ENCODE measurements at regions not wholly inside any gene's neighbourhood (a gene's known extent, or its start where the extent isn't known, plus 50 kb on each side); places are given as distances from the start of the nearest gene placed in this dataset.
"Not testable (repeated sequence)": the region's sequence is repeated elsewhere in the genome, so short reads cannot be mapped to it uniquely, and the experiment has no call there.

GRCh38 chr13:107928762-107929161, 286.6 kb downstream of the LIG4 start:
- DNase-seq (ENCODE audit: insufficient read length, low spot score) (no peak), FAIRE-seq (no peak)

GRCh38 chr13:107927557-107927956, 287.8 kb downstream of the LIG4 start:
- DNase-seq (ENCODE audit: insufficient read length, low spot score) = no peak
- no peak for FAIRE-seq

- DNase-seq (ENCODE audit: insufficient read length, low spot score); FAIRE-seq: not testable (repeated sequence)
Observed at GRCh38 chr13:107926515-107926914, 288.8 kb downstream of the LIG4 start.

GRCh38 chr13:107916902-107917301, 298.4 kb downstream of the LIG4 start:
- DNase-seq (ENCODE audit: insufficient read length, low spot score); FAIRE-seq: not testable (repeated sequence)

GRCh38 chr13:107912745-107913144, 302.6 kb downstream of the LIG4 start:
- FAIRE-seq (no peak), DNase-seq (ENCODE audit: insufficient read length, low spot score) (no peak)

DNA sequence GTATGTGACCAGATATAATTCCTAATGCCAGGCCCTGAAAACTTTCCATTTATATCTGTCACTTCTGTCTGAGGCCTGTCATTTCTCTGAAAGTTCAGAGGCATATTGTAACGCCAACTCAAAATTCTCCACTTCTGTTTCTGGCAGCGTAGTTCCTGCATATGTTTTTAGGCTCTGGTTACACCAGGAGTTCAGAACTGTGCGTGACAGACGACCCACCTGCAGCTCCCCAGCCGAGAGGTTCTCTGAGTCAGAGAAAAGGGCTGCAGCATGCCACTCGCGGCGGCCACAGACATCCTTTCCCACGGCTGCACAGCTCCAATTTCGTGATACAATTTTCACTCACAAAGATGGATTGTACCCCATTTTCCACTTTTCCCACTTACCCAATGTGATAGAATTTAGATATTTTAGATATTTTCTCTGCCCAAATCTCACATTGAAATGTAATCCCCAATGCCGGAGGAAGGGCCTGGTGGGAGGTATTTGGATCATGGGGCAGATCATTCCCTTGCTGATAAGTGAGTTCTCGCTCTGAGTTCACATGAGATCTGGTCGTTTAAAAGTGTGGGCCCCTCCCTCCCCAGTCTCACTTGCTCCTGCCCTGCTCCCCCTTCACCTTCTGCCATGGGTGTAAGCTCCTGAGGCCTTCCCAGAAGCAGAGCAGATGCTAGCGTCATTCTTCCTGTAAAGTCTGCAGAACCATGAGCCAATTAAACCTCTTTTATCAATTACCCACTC, 308.1 kb downstream of the LIG4 start:
- no peak for DNase-seq (ENCODE audit: insufficient read length, low spot score)
- no peak for FAIRE-seq

GRCh38 chr13:107906131-107906530, 309.2 kb downstream of the LIG4 start:
- DNase-seq (ENCODE audit: insufficient read length, low spot score) (no peak), FAIRE-seq (no peak)

GRCh38 chr13:107901996-107902562, 313.3 kb downstream of the LIG4 start:
- DNase-seq (ENCODE audit: insufficient read length, low spot score) = no peak
- FAIRE-seq = no peak

GRCh38 chr13:107901230-107901629, 314.1 kb downstream of the LIG4 start:
- no peak for DNase-seq (ENCODE audit: insufficient read length, low spot score)
- FAIRE-seq = no peak

GRCh38 chr13:107900775-107901174, 314.6 kb downstream of the LIG4 start:
- FAIRE-seq (no peak), DNase-seq (ENCODE audit: insufficient read length, low spot score) (no peak)

GRCh38 chr13:107886118-107886517, 329.2 kb downstream of the LIG4 start:
- no peak for FAIRE-seq
- no peak for DNase-seq (ENCODE audit: insufficient read length, low spot score)

- DNase-seq (ENCODE audit: insufficient read length, low spot score) (no peak), FAIRE-seq (no peak)
Observed at GRCh38 chr13:107884564-107884963, 330.8 kb downstream of the LIG4 start.

GRCh38 chr13:107883561-107884175, 331.7 kb downstream of the LIG4 start:
- DNase-seq (ENCODE audit: insufficient read length, low spot score) (no peak), FAIRE-seq (no peak)

GRCh38 chr13:107882708-107883560, 332.4 kb downstream of the LIG4 start:
- FAIRE-seq = no peak
- DNase-seq (ENCODE audit: insufficient read length, low spot score) = no peak

GRCh38 chr13:107881362-107881761, 334.0 kb downstream of the LIG4 start:
- no peak for DNase-seq (ENCODE audit: insufficient read length, low spot score)
- no peak for FAIRE-seq

GRCh38 chr13:107874456-107874855, 340.9 kb downstream of the LIG4 start:
- no peak for FAIRE-seq

GRCh38 chr13:107873926-107874325, 341.4 kb downstream of the LIG4 start:
- no peak for FAIRE-seq
- no peak for DNase-seq (ENCODE audit: insufficient read length, low spot score)

More at GRCh38 chr13:107874456-107874855, 340.9 kb downstream of the LIG4 start:
- DNase-seq (ENCODE audit: insufficient read length, low spot score) = no peak

- FAIRE-seq = no peak
- no peak for DNase-seq (ENCODE audit: insufficient read length, low spot score)
Observed at GRCh38 chr13:107870400-107870799, 344.9 kb downstream of the LIG4 start.

GRCh38 chr13:107867701-107868661, 347.4 kb downstream of the LIG4 start:
- no peak for FAIRE-seq
- DNase-seq (ENCODE audit: insufficient read length, low spot score) = no peak

Measured in GM19239 (cell line).